Heart left ventricle (tissue), 16 donors: ENCODE measurements at regions not wholly inside any gene's neighbourhood (a gene's known extent, or its start where the extent isn't known, plus 50 kb on each side); places are given as distances from the start of the nearest gene placed in this dataset.

ENCODE experiments used
- ATAC-seq, 4 donors: fragments of 200-7000 bp; cut with Tn5 transposase; one replicate each; pipeline ENCODE4 v1.9.1; 2020 to 2022; ENCODE audit warnings: moderate library complexity in 4 of 4, mild to moderate bottlenecking in 3 of 4, moderate number of reproducible peaks in 1 of 4
- DNase-seq, 5 donors: peaks; one replicate each; pipeline ENCODE4 v3.0.0-alpha.2; 2020
- H3K27ac ChIP-seq, 12 donors: fragments of 200-600 bp; sonication (generic) in 4 of 12; one replicate each; pipeline versions ENCODE4 v1.5.0 to v1.8.0; 2016 to 2022; ENCODE audit warnings: mild to moderate bottlenecking in 2 of 12
- H3K27me3 ChIP-seq, 9 donors: fragments of 200-600 bp; sonication (generic) in 2 of 9; one replicate each; pipeline versions ENCODE4 v1.5.1 to v1.8.0; 2016 to 2022; ENCODE audit warnings: mild to moderate bottlenecking in 3 of 9
- H3K36me3 ChIP-seq, 9 donors: fragments of 200-600 bp; sonication (generic) in 2 of 9; one replicate each; pipeline versions ENCODE4 v1.5.0 to v1.8.0; 2018 to 2022; ENCODE audit warnings: mild to moderate bottlenecking in 2 of 9
- H3K4me1 ChIP-seq, 12 donors: fragments of 200-600 bp; sonication (generic) in 4 of 12; one replicate each; pipeline versions ENCODE4 v1.5.0 to v1.8.0; 2016 to 2022; ENCODE audit warnings: mild to moderate bottlenecking in 3 of 12
- H3K4me3 ChIP-seq, 12 donors: fragments of 200-600 bp; sonication (generic) in 4 of 12; one replicate each; pipeline versions ENCODE4 v1.5.0 to v1.8.0; 2017 to 2022; ENCODE audit warnings: mild to moderate bottlenecking in 9 of 12, moderate library complexity in 4 of 12
- H3K9me3 ChIP-seq, 12 donors: fragments of 200-600 bp; sonication (generic) in 4 of 12; one replicate each; pipeline versions ENCODE4 v1.5.0 to v1.8.0; 2016 to 2022; ENCODE audit warnings: mild to moderate bottlenecking in 1 of 12
- POLR2A ChIP-seq, 2 donors: fragments of 450-650 bp; IDR thresholded peaks; one replicate each; pipeline ENCODE4 v1.6.1; 2017; ENCODE audit warnings: antibody characterized with exemption in 2 of 2, mild to moderate bottlenecking in 2 of 2, moderate library complexity in 2 of 2
- WGBS, 4 donors: extraction: QIAGEN DNeasy Blood & Tissue Kit in 2 of 4; methylation state at CpG; one replicate each; pipeline versions ENCODE4 v1.1.5 to v1.1.7; 2013 to 2018; 5-methylcytosine and 5-hydroxymethylcytosine counted together
- intact Hi-C, 10 donors: fragments of 100-400 bp; cut with DNase I; formaldehyde crosslinking; loops; one replicate each; pipeline versions ENCODE4 v1.11.1 to v1.14.2; 2022
- TF ChIP-seq, protein P1 (sequence below), 12 donors: fragments of 200-600 bp; sonication (generic) in 4 of 12; IDR thresholded peaks; one replicate each; pipeline versions ENCODE4 v1.5.0 to v1.8.0; 2018 to 2022; ENCODE audit warnings: antibody characterized with exemption in 12 of 12, mild to moderate bottlenecking in 5 of 12
- donor health status: ischemic (EF 13 %, LVEDD 7.1; RV severe dilation, severe dysfunction).
- donor health status: healthy with polysubstance abuse.
- donor health status: DM: no; HTN: yes; CAD: no.
- donor health status: DM: no; HTN: no; CAD: no.
- donor health status: ischemic (EF 25% LVEDD 6.9; RV normal size, moderate dysfunction).
- donor health status: ischemic (EF 25% LVEDD 5.7; RV mildly dilated, moderate dysfunction).
- donor health status: healthy.
- donor health status: DM: yes; HTN: yes; CAD: no.
- donor health status: ischemic (EF 35%, LVEDD 5.7; RV mildly dilated, moderate dysfunction).
- donor health status: nonischemic (EF 11% LVEDD 7.7; RV severe dilation, severe dysfunction).
- donor health status: DM: yes; HTN: yes; CAD: no.
- donor health status: PGD.
- donor health status: ischemic (EF 29% LVEDD 5.4; RV normal size, mild dysfunction).
- donor health status: nonischemic (EF 23%, LVEDD 6.1; RV moderate dilation, normal function).

DNA sequence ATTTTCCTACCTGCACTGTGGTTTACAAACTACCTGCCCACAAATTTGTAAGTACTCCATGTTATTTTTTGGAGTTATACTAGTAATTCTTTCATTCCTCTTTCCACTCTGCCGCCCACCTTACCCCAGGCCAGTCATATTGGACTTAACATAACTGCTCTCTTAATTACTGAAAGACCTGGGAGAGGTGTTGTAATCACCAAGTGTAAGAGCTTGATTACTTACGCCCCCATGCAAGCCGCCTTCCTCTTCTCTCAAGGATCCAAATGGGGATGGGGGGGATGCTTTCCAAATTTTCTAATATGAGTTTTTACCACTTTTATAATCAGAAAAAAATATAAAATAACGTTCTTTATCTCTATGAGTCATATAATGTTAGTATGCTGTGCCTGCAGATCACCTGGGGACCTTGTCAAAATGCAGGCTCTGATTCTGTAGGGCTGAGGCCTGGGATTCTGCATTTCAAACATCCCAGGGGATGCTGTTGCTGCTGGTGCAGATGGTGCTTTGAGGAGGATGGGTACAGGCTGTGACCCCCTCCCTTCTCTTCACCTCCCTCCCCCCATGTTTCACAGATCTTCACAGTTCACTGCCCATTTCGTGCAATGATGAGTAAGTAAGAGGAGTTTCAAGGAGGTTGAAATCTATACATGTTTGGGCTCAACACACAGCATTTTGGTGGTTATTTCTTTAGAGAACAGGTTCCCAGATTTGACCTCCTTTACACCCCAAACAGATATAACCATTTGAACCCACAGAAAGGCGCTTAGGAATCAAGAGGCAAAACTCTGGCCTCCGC lies 87.3 kb downstream of the SEC61B start:
- intact Hi-C loops: loop anchor here in 1 of 10 donors (10.0 kb wide), 1 partner anchor 65 kb away; no protein-coding TSS in a partner anchor
- WGBS, 4 donors: 84 to 90% (median 87%) methylated on average over 7 of the region's 7 CpGs
- H3K4me1 ChIP-seq: no peaks in the 10 kb centered on the region
- H3K9me3 ChIP-seq: no peaks in the 10 kb centered on the region
- H3K27me3 ChIP-seq: no peaks in the 10 kb centered on the region
- DNase-seq (no peak), ATAC-seq (no peak)
- H3K27ac ChIP-seq: no peak overlapping the region
- H3K4me3 ChIP-seq: no peak overlapping the region
- H3K36me3 ChIP-seq: no peaks in the 10 kb centered on the region
- TF ChIP-seq, protein P1, sequence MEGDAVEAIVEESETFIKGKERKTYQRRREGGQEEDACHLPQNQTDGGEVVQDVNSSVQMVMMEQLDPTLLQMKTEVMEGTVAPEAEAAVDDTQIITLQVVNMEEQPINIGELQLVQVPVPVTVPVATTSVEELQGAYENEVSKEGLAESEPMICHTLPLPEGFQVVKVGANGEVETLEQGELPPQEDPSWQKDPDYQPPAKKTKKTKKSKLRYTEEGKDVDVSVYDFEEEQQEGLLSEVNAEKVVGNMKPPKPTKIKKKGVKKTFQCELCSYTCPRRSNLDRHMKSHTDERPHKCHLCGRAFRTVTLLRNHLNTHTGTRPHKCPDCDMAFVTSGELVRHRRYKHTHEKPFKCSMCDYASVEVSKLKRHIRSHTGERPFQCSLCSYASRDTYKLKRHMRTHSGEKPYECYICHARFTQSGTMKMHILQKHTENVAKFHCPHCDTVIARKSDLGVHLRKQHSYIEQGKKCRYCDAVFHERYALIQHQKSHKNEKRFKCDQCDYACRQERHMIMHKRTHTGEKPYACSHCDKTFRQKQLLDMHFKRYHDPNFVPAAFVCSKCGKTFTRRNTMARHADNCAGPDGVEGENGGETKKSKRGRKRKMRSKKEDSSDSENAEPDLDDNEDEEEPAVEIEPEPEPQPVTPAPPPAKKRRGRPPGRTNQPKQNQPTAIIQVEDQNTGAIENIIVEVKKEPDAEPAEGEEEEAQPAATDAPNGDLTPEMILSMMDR (IDR thresholded peaks at IDR 0.05): no peak
- TF ChIP-seq POLR2A (IDR thresholded peaks at IDR 0.05): no peak

DNA sequence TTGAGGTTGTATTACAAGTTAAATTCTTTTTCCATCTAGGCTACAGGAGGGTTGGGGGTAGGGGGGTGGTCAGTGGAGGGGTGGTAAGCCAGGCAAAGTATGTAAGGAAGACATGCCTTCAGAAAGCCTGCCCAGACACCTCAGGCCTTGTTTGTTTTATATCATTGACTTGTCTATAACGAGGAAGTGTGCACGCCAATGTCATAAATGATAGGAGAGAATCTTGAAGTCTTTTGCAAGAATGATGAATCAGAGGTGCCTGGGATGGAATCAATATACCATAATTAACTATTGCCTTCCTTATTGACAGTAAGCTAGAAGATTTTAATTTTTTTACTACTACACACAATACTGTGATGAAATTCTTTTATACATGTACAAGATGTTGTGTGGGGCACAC lies 90.7 kb downstream of the SEC61B start:
- no peaks in the 10 kb centered on the region for H3K36me3 ChIP-seq
- no peak for TF ChIP-seq POLR2A (IDR thresholded peaks at IDR 0.05)
- TF ChIP-seq, protein P1 (IDR thresholded peaks at IDR 0.05): no peak
- DNase-seq (no peak), ATAC-seq (no peak)
- H3K27ac ChIP-seq: no peak overlapping the region
- H3K4me3 ChIP-seq: no peak overlapping the region
- H3K4me1 ChIP-seq: no peaks in the 10 kb centered on the region
- no peaks in the 10 kb centered on the region for H3K9me3 ChIP-seq
- intact Hi-C loops: no loop called here
- 75 to 86% (median 78%) methylated on average over 2 of the region's 2 CpGs for WGBS, 4 donors
- H3K27me3 ChIP-seq: no peaks in the 10 kb centered on the region

- TF ChIP-seq POLR2A (IDR thresholded peaks at IDR 0.05): no peak
- no peaks in the 10 kb centered on the region for H3K9me3 ChIP-seq
- H3K27ac ChIP-seq: no peak overlapping the region
- no peak overlapping the region for H3K4me3 ChIP-seq
- DNase-seq (no peak), ATAC-seq (no peak)
- H3K4me1 ChIP-seq: no peaks in the 10 kb centered on the region
- 91 to 100% (median 94%) methylated on average over 1 of the region's 1 CpG for WGBS, 4 donors
- H3K36me3 ChIP-seq: no peaks in the 10 kb centered on the region
- H3K27me3 ChIP-seq: peaks cover 0 to 5% (median 0%) of the 10 kb centered on the region in 9 donors
- intact Hi-C loops: no loop called here
These were observed 97.0 kb downstream of the SEC61B start for GRCh38 chr9:99319048-99319447.

DNA sequence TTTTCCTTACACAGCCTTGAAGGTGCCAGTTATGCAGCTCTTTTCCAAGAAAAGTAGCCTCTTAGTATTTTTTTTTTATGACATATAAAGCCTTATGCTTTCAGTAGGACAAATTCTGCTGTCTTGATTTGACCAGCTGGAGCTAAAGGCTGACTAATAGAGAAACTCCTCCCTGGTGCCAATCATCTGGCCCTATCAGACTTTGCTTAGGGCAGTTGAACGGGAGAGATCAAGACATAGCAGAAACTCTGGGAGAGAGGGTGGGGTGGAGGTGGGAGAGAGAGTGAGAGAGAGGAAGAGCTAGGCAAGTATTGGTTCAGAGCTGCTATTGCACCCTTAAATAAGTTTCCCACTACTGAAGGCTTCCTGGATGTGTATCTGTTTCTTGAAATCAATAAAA lies 100.2 kb downstream of the SEC61B start:
- no peak overlapping the region for H3K27ac ChIP-seq
- no peaks in the 10 kb centered on the region for H3K4me1 ChIP-seq
- TF ChIP-seq POLR2A (IDR thresholded peaks at IDR 0.05): no peak
- TF ChIP-seq, protein P1 (IDR thresholded peaks at IDR 0.05): no peak
- DNase-seq (no peak), ATAC-seq (no peak)
- peaks cover 0 to 5% (median 0%) of the 10 kb centered on the region in 9 donors for H3K27me3 ChIP-seq
- no peak overlapping the region for H3K4me3 ChIP-seq
- 5 to 20% (median 8%) methylated on average over 1 of the region's 1 CpG for WGBS, 4 donors
- H3K9me3 ChIP-seq: no peaks in the 10 kb centered on the region
- intact Hi-C loops: no loop called here
- H3K36me3 ChIP-seq: no peaks in the 10 kb centered on the region
